ENCODE measurements at regions not wholly inside any gene's neighbourhood (a gene's known extent, or its start where the extent isn't known, plus 50 kb on each side); places are given as distances from the start of the nearest gene placed in this dataset.

- no peak for DNase-seq
Observed at GRCh38 chr13:107475753-107476453, 739.4 kb downstream of the LIG4 start.

GRCh38 chr13:107473253-107473652, 742.1 kb downstream of the LIG4 start:
- no peak for DNase-seq

- no peak for DNase-seq
Observed at GRCh38 chr13:107466326-107467099, 748.8 kb downstream of the LIG4 start.

- no peak for DNase-seq
Observed at GRCh38 chr13:107462501-107462900, 752.8 kb downstream of the LIG4 start.

- no peak for DNase-seq
Observed at GRCh38 chr13:107461751-107462150, 753.6 kb downstream of the LIG4 start.

- no peak for DNase-seq
Observed at GRCh38 chr13:107459430-107459829, 755.9 kb downstream of the LIG4 start.

GRCh38 chr13:107458269-107458668, 757.1 kb downstream of the LIG4 start:
- no peak for DNase-seq

- no peak for DNase-seq
Observed at GRCh38 chr13:107457686-107458085, 757.6 kb downstream of the LIG4 start.

GRCh38 chr13:107456431-107456830, 758.9 kb downstream of the LIG4 start:
- no peak for DNase-seq

- DNase-seq, result no peak
Observed at GRCh38 chr13:107452833-107453232, 762.5 kb downstream of the LIG4 start.

- DNase-seq, result peak in 1 of 2 donors; percentile 28
Observed at GRCh38 chr13:107450931-107451330, 764.4 kb downstream of the LIG4 start.

- DNase-seq, result no peak
Observed at GRCh38 chr13:107450431-107450830, 764.9 kb downstream of the LIG4 start.

- no peak for DNase-seq
Observed at GRCh38 chr13:107447591-107447990, 767.7 kb downstream of the LIG4 start.

GRCh38 chr13:107441279-107441678, 774.1 kb downstream of the LIG4 start:
- no peak for DNase-seq

- no peak for DNase-seq
Observed at GRCh38 chr13:107438251-107438650, 777.1 kb downstream of the LIG4 start.

GRCh38 chr13:107434347-107434746, 781.0 kb downstream of the LIG4 start:
- DNase-seq, result no peak

- DNase-seq, result no peak
Observed at GRCh38 chr13:107427536-107427935, 787.8 kb downstream of the LIG4 start.

- no peak for DNase-seq
Observed at GRCh38 chr13:107422421-107422820, 792.9 kb downstream of the LIG4 start.

GRCh38 chr13:107421951-107422350, 793.4 kb downstream of the LIG4 start:
- DNase-seq, result no peak

- DNase-seq, result no peak
Observed at GRCh38 chr13:107421028-107421427, 794.3 kb downstream of the LIG4 start.

GRCh38 chr13:107413005-107413404, 802.3 kb downstream of the LIG4 start:
- no peak for DNase-seq

- DNase-seq, result no peak
Observed at GRCh38 chr13:107407074-107407473, 808.3 kb downstream of the LIG4 start.

- DNase-seq, result no peak
Observed at GRCh38 chr13:107395927-107396662, 819.2 kb downstream of the LIG4 start.
